Pancreas (tissue), 10 donors: ENCODE measurements at regions not wholly inside any gene's neighbourhood (a gene's known extent, or its start where the extent isn't known, plus 50 kb on each side); places are given as distances from the start of the nearest gene placed in this dataset.

Experiments used
- ATAC-seq, 4 donors: fragments of 200-7000 bp; cut with Tn5 transposase; one replicate each; pipeline versions ENCODE4 v1.8.0 to v1.9.1; 2020; ENCODE audit warnings: mild to moderate bottlenecking in 4 of 4, moderate library complexity in 4 of 4
- DNase-seq, 6 donors: peaks; one replicate each; pipeline ENCODE4 v3.0.0-alpha.2; 2020
- FAIRE-seq: peaks from 2 replicates; lab custom pipeline; 2012; peaks lifted over from hg19 to GRCh38; lab: Jason Lieb, UNC
- H3K27ac ChIP-seq, 4 donors: fragments of 200-600 bp; sonication (generic); 1 replicate in 3 of 4; 2 replicates in 1 of 4; pipeline versions ENCODE4 v1.5.0 to v1.8.0; 2020
- H3K27me3 ChIP-seq, 4 donors: fragments of 200-600 bp; one replicate each; pipeline ENCODE4 v1.8.0; 2021
- H3K36me3 ChIP-seq, 3 donors: fragments of 200-600 bp; sonication (generic) in 1 of 3; one replicate each; pipeline versions ENCODE4 v1.5.0 to v1.8.0; 2020 to 2021
- H3K4me1 ChIP-seq, 3 donors: fragments of 200-600 bp; one replicate each; pipeline ENCODE4 v1.8.0; 2021
- H3K4me3 ChIP-seq, 4 donors: fragments of 200-600 bp; sonication (generic) in 2 of 4; one replicate each; pipeline versions ENCODE4 v1.5.0 to v1.8.0; 2020 to 2021
- H3K9me3 ChIP-seq, 4 donors: fragments of 200-600 bp; one replicate each; pipeline ENCODE4 v1.8.0; 2021
- CTCF ChIP-seq, 4 donors: fragments of 200-600 bp; sonication (generic) in 3 of 4; IDR thresholded peaks; one replicate each; pipeline versions ENCODE4 v1.5.0 to v1.8.0; 2021; ENCODE audit warnings: antibody characterized with exemption in 4 of 4
- WGBS, 2 donors: extraction: QIAGEN DNeasy Blood & Tissue Kit; methylation state at CpG; one replicate each; pipeline ENCODE4 v1.1.7; 2013; 5-methylcytosine and 5-hydroxymethylcytosine counted together
- intact Hi-C, 3 donors: fragments of 100-400 bp; cut with DNase I; formaldehyde crosslinking; loops; one replicate each; pipeline versions ENCODE4 v1.11.1 to v1.14.2; 2022
- donor health status: healthy with polysubstance abuse.
- donor health status: DM: no; HTN: no; CAD: no; lungs with moderate emphysema.
- donor health status: DM: no; HTN: no; CAD: no.
- donor health status: control.
- donor health status: control.
- donor health status: Bipolar disorder and iron deficiency.
- donor health status: DM: yes; HTN: yes; CAD: no.
- donor health status: DM: no; HTN: no; CAD: no.
- donor health status: DM: no; HTN: no; CAD: no.
- donor health status: DM: yes; HTN: yes; CAD: no.

- FAIRE-seq (no peak), ATAC-seq (no peak), DNase-seq (no peak)
- no peaks in the 10 kb centered on the region for H3K4me1 ChIP-seq
- intact Hi-C loops, result no loop called here
- H3K9me3 ChIP-seq, result no peaks in the 10 kb centered on the region
- no peak overlapping the region for H3K27ac ChIP-seq
- TF ChIP-seq CTCF (IDR thresholded peaks at IDR 0.05), result no peak
- H3K36me3 ChIP-seq, result no peaks in the 10 kb centered on the region
- no peak overlapping the region for H3K4me3 ChIP-seq
- H3K27me3 ChIP-seq, result no peaks in the 10 kb centered on the region
Measured at GRCh38 chr3:102295756-102296155, 139.1 kb upstream of the ZPLD1 start.

GRCh38 chr3:102297072-102297658 lies 137.7 kb upstream of the ZPLD1 start:
- ATAC-seq (no peak), FAIRE-seq (no peak), DNase-seq (no peak)
- 52 to 55% methylated on average over 3 of the region's 3 CpGs for WGBS, 2 donors
- no peaks in the 10 kb centered on the region for H3K36me3 ChIP-seq
- no peak overlapping the region for H3K4me3 ChIP-seq
- H3K27me3 ChIP-seq, result no peaks in the 10 kb centered on the region
- no peak for TF ChIP-seq CTCF (IDR thresholded peaks at IDR 0.05)
- H3K4me1 ChIP-seq, result no peaks in the 10 kb centered on the region
- H3K9me3 ChIP-seq, result no peaks in the 10 kb centered on the region
- intact Hi-C loops, result no loop called here
- H3K27ac ChIP-seq, result no peak overlapping the region

- 53 to 60% methylated on average over 3 of the region's 3 CpGs for WGBS, 2 donors
- FAIRE-seq (no peak), ATAC-seq (no peak), DNase-seq (no peak)
- intact Hi-C loops, result no loop called here
- no peak overlapping the region for H3K27ac ChIP-seq
- no peaks in the 10 kb centered on the region for H3K9me3 ChIP-seq
- H3K36me3 ChIP-seq, result no peaks in the 10 kb centered on the region
- no peaks in the 10 kb centered on the region for H3K4me1 ChIP-seq
- TF ChIP-seq CTCF (IDR thresholded peaks at IDR 0.05), result no peak
- no peak overlapping the region for H3K4me3 ChIP-seq
- H3K27me3 ChIP-seq, result no peaks in the 10 kb centered on the region
Measured at GRCh38 chr3:102299125-102299877, 135.5 kb upstream of the ZPLD1 start.

GRCh38 chr3:102301155-102301880 lies 133.5 kb upstream of the ZPLD1 start:
- H3K9me3 ChIP-seq, result no peaks in the 10 kb centered on the region
- WGBS, 2 donors, result 41 to 50% methylated on average over 4 of the region's 4 CpGs

More at GRCh38 chr3:102301155-102301880, 133.5 kb upstream of the ZPLD1 start:
- Histone ChIP-seq H3K36me3 (no peaks in the 10 kb centered on the region), H3K4me3 (no peak overlapping the region), H3K27ac (no peak overlapping the region), H3K4me1 (no peaks in the 10 kb centered on the region), H3K27me3 (no peaks in the 10 kb centered on the region)
- no peak for TF ChIP-seq CTCF (IDR thresholded peaks at IDR 0.05)
- intact Hi-C loops, result no loop called here
- no peak for FAIRE-seq
- no peak for ATAC-seq
- no peak for DNase-seq
